HUES6 (cell line): ENCODE measurements at regions not wholly inside any gene's neighbourhood (a gene's known extent, or its start where the extent isn't known, plus 50 kb on each side); places are given as distances from the start of the nearest gene placed in this dataset.
"Not testable (repeated sequence)": the region's sequence is repeated elsewhere in the genome, so short reads cannot be mapped to it uniquely, and the experiment has no call there.

Experiments used
- H3K27ac ChIP-seq: 2 replicates; pipeline ENCODE4 v1.7.0; 2013; ENCODE audit warnings: low read depth, mild to moderate bottlenecking, low read length, inconsistent platforms
- H3K27me3 ChIP-seq: 2 replicates; pipeline ENCODE4 v1.6.1; 2013; ENCODE audit warnings: low read length; ENCODE audit not compliant: control insufficient read depth, insufficient read depth
- H3K36me3 ChIP-seq: 2 replicates; pipeline ENCODE4 v1.6.1; 2013; ENCODE audit warnings: low read length; ENCODE audit not compliant: control insufficient read depth, insufficient read depth
- H3K4me1 ChIP-seq: 2 replicates; pipeline ENCODE4 v1.6.1; 2013; ENCODE audit warnings: low read length; ENCODE audit not compliant: control insufficient read depth, insufficient read depth
- H3K4me3 ChIP-seq: 2 replicates; pipeline ENCODE4 v1.5.1; 2013; ENCODE audit warnings: low read depth, low read length
- H3K9ac ChIP-seq: one replicate; pipeline ENCODE4 v1.6.1; 2013; ENCODE audit warnings: mild to moderate bottlenecking, low read length
- H3K9me3 ChIP-seq: 2 replicates; pipeline ENCODE4 v1.6.1; 2013; ENCODE audit warnings: low read depth, low read length; ENCODE audit not compliant: control insufficient read depth, insufficient read depth

- Histone ChIP-seq H3K27me3 (no peaks in the 10 kb centered on the region), H3K9me3 (no peaks in the 10 kb centered on the region), H3K4me3 (no peak overlapping the region), H3K4me1 (peaks cover 8% of the 10 kb centered on the region), H3K36me3 (no peaks in the 10 kb centered on the region), H3K9ac (no peak overlapping the region), H3K27ac (no peak overlapping the region)
Observed at GRCh38 chr6:6872459-6873344, 235.1 kb upstream of the RREB1 start.

GRCh38 chr6:6873778-6874177 is 234.0 kb upstream of the RREB1 start:
- Histone ChIP-seq H3K4me3 (no peak overlapping the region), H3K9ac (no peak overlapping the region), H3K4me1 (peaks cover 8% of the 10 kb centered on the region)

DNA sequence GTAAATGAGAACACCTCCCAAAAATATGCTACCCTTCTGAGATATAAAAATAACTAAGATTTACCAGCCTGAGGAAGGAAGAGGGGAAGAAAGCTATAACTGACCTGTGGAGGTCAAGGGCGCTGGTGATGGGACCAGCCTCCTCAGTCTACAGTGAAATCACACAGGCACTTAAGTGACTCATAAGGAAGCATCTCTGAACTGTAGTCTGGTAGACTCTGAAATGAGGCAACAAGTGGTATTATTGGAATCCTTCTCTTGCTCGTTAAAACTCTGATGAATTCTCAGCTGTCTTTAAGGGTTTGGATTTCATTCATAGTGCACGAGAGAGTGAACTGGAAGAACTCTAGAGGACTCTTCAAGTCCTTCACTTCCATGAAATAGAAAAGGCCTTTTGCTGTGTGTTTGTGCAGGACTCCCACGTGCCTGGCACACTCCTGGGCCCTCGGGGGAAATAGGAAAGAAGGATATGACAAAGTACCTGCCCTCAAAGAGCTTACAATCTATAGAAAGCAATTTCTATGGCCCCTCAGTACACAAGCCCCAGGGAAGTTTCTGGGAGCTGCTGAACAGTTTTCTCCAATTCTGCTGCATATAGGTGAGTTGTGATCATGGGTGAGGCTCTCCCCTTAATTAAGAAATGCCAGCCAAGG is 231.8 kb upstream of the RREB1 start:
- Histone ChIP-seq H3K9me3 (no peaks in the 10 kb centered on the region), H3K36me3 (no peaks in the 10 kb centered on the region), H3K27ac (no peak overlapping the region), H3K4me1 (peaks cover 8% of the 10 kb centered on the region), H3K9ac (no peak overlapping the region), H3K4me3 (no peak overlapping the region), H3K27me3 (no peaks in the 10 kb centered on the region)

More at GRCh38 chr6:6873778-6874177, 234.0 kb upstream of the RREB1 start:
- Histone ChIP-seq H3K9me3 (no peaks in the 10 kb centered on the region), H3K27me3 (no peaks in the 10 kb centered on the region), H3K36me3 (no peaks in the 10 kb centered on the region), H3K27ac (no peak overlapping the region)

DNA sequence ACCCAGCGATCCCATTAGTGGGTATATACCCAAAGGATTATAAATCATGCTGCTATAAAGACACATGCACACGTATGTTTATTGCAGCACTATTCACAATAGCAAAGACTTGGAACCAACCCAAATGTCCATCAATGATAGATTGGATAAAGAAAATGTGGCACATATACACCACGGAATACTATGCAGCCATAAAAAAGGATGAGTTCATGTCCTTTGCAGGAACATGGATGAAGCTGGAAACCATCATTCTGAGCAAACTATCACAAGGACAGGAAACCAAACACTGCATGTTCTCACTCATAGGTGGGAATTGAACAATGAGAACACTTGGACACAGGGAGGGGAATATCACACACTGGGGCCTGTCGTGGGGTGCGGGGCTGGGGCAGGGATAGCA is 230.0 kb upstream of the RREB1 start:
- H3K4me1 ChIP-seq, H3K27ac ChIP-seq, H3K4me3 ChIP-seq, H3K9me3 ChIP-seq, H3K36me3 ChIP-seq, H3K27me3 ChIP-seq, H3K9ac ChIP-seq: not testable (repeated sequence)

GRCh38 chr6:6878887-6879585 is 228.7 kb upstream of the RREB1 start:
- Histone ChIP-seq H3K9me3 (no peaks in the 10 kb centered on the region), H3K36me3 (no peaks in the 10 kb centered on the region), H3K9ac (no peak overlapping the region), H3K4me1 (no peaks in the 10 kb centered on the region; the same call in 1 of the 2 replicates), H3K27me3 (no peaks in the 10 kb centered on the region), H3K4me3 (no peak overlapping the region), H3K27ac (no peak overlapping the region)

DNA sequence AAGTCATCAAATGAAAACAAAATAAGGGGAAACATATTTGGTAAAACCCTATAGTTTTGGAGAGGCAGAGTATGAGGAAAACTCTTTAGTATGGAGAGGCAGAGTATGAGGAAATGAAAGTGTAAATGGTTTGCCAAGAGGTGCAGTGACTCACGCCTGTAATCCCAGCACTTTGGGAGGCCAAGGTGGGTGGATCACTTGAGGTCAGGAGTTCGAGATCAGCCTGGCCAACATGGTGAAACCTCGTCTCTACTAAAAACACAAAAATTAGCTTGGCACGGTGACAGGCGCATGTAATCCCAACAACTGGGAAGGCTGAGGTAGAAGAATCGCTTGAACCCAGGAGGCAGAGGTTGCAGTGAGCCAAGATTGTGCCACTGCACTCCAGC is 228.2 kb upstream of the RREB1 start:
- H3K27me3 ChIP-seq, H3K4me1 ChIP-seq, H3K9ac ChIP-seq, H3K4me3 ChIP-seq, H3K36me3 ChIP-seq, H3K9me3 ChIP-seq, H3K27ac ChIP-seq: not testable (repeated sequence)

DNA sequence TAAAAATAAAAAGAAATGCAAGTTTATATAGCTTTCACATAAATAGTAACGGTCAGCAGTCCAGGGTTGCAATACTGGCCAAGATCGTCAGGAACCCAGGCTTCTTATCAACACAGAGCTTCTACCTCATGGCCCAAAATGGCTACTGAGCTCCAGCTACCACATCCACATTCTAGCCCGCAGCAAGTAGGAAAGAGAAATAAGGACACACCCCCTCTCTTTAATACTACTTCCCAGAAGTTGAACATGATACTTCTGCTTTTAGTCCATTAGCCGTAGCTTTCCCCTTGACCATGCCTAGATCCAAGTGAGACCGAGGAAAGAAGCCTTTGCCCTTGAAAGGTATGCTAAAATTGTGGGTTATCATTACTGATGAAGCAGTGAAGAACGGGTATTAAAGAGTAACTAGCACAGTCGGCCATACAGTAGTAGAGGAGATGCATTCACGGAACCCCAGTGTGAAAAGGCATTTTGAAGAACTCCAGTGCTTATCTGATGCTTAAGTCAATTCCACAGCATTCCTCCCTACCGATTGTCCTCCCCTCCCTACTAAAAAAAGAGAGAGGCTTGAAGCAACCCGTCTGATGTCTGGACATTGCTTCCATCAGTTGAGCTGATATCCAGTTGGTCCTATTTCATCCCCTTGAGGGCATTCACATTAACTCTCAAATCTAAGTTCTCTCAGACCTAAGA is 226.9 kb upstream of the RREB1 start:
- no peaks in the 10 kb centered on the region for H3K9me3 ChIP-seq
- H3K4me1 ChIP-seq: peaks cover 5% of the 10 kb centered on the region; the same call in 1 of the 2 replicates
- no peaks in the 10 kb centered on the region for H3K27me3 ChIP-seq
- H3K27ac ChIP-seq: no peak overlapping the region
- no peak overlapping the region for H3K4me3 ChIP-seq
- no peak overlapping the region for H3K9ac ChIP-seq
- H3K36me3 ChIP-seq: no peaks in the 10 kb centered on the region

GRCh38 chr6:6881438-6882225 is 226.1 kb upstream of the RREB1 start:
- Histone ChIP-seq H3K4me3 (no peak overlapping the region), H3K9me3 (no peaks in the 10 kb centered on the region), H3K4me1 (peaks cover 6% of the 10 kb centered on the region; the same call in 1 of the 2 replicates), H3K36me3 (no peaks in the 10 kb centered on the region), H3K27me3 (no peaks in the 10 kb centered on the region), H3K9ac (no peak overlapping the region), H3K27ac (no peak overlapping the region)

GRCh38 chr6:6882592-6882991 is 225.2 kb upstream of the RREB1 start:
- Histone ChIP-seq H3K27ac (no peak overlapping the region), H3K4me1 (peaks cover 12% of the 10 kb centered on the region; the same call in 1 of the 2 replicates), H3K9me3 (no peaks in the 10 kb centered on the region), H3K4me3 (no peak overlapping the region), H3K9ac (no peak overlapping the region), H3K27me3 (no peaks in the 10 kb centered on the region), H3K36me3 (no peaks in the 10 kb centered on the region)

- H3K4me1 ChIP-seq: peaks cover 12% of the 10 kb centered on the region; the same call in 1 of the 2 replicates
- H3K27ac ChIP-seq: no peak overlapping the region
- H3K9ac ChIP-seq: no peak overlapping the region
Observed at GRCh38 chr6:6883011-6883410, 224.8 kb upstream of the RREB1 start.

More at GRCh38 chr6:6883011-6883410, 224.8 kb upstream of the RREB1 start:
- no peak overlapping the region for H3K4me3 ChIP-seq
- no peaks in the 10 kb centered on the region for H3K27me3 ChIP-seq
- no peaks in the 10 kb centered on the region for H3K36me3 ChIP-seq
- no peaks in the 10 kb centered on the region for H3K9me3 ChIP-seq
